Neural cell (in vitro differentiated cells): ENCODE measurements at regions not wholly inside any gene's neighbourhood (a gene's known extent, or its start where the extent isn't known, plus 50 kb on each side); places are given as distances from the start of the nearest gene placed in this dataset.

Experiments used
- H2AFZ ChIP-seq: fragments of 200-600, 300-800 bp; sonication (generic), shearing (Covaris generic); 2 replicates; pipeline ENCODE4 v1.6.0; 2014; ENCODE audit warnings: low read depth, mild to moderate bottlenecking, antibody characterized with exemption, low read length, moderate library complexity
- H3F3A ChIP-seq: fragments of 200-600 bp; shearing (Covaris generic); 2 replicates; pipeline ENCODE4 v1.6.1; 2016; ENCODE audit warnings: mild to moderate bottlenecking, moderate library complexity, mixed read lengths, antibody characterized with exemption, low read length; ENCODE audit not compliant: insufficient read depth, poor library complexity, severe bottlenecking
- H3K27ac ChIP-seq: fragments of 200-600, 300-800 bp; sonication (generic), shearing (Covaris generic); 2 replicates; pipeline ENCODE4 v1.5.1; 2014; ENCODE audit warnings: mild to moderate bottlenecking, low read length, moderate library complexity
- H3K27me3 ChIP-seq: fragments of 300-800, 200-600 bp; sonication (generic), shearing (Covaris generic); 2 replicates; pipeline ENCODE4 v1.6.0; 2014; ENCODE audit warnings: mild to moderate bottlenecking, low read depth, low read length, moderate library complexity; ENCODE audit not compliant: insufficient read depth
- H3K36me3 ChIP-seq: fragments of 300-800, 200-600 bp; sonication (generic), shearing (Covaris generic); 2 replicates; pipeline ENCODE4 v1.5.1; 2014; ENCODE audit warnings: mild to moderate bottlenecking, antibody characterized with exemption, low read length, moderate library complexity; ENCODE audit not compliant: insufficient read depth
- H3K4me2 ChIP-seq: fragments of 300-800, 200-600 bp; sonication (generic), shearing (Covaris generic); 2 replicates; pipeline ENCODE4 v1.6.0; 2014; ENCODE audit warnings: mild to moderate bottlenecking, low read length
- H3K4me3 ChIP-seq: fragments of 300-800, 200-600 bp; sonication (generic), shearing (Covaris generic); 2 replicates; pipeline ENCODE4 v1.5.1; 2014; ENCODE audit warnings: mild to moderate bottlenecking, low read length, moderate library complexity
- H3K79me2 ChIP-seq: fragments of 200-600 bp; shearing (Covaris generic); replicated peaks from 2 replicates; pipeline ENCODE4 v1.6.0; 2014; ENCODE audit warnings: mild to moderate bottlenecking, low read length, moderate library complexity; ENCODE audit not compliant: insufficient read depth
- H3K9ac ChIP-seq: fragments of 300-800, 200-600 bp; sonication (generic), shearing (Covaris generic); 2 replicates; pipeline ENCODE4 v1.6.1; 2016; ENCODE audit warnings: mild to moderate bottlenecking, low read length, mixed read lengths
- H3K9me2 ChIP-seq: fragments of 200-600 bp; shearing (Covaris generic); 2 replicates; pipeline ENCODE4 v1.6.1; 2016; ENCODE audit warnings: mild to moderate bottlenecking, low read length, mixed read lengths; ENCODE audit not compliant: insufficient read depth
- H3K9me3 ChIP-seq: fragments of 200-600, 300-800 bp; sonication (generic), shearing (Covaris generic); 2 replicates; pipeline ENCODE4 v1.6.1; 2016; ENCODE audit warnings: mild to moderate bottlenecking, mixed run types, low read length, moderate library complexity, mixed read lengths
- H4K20me1 ChIP-seq: fragments of 200-600 bp; shearing (Covaris generic); 2 replicates; pipeline ENCODE4 v1.6.1; 2016; ENCODE audit warnings: mild to moderate bottlenecking, mixed run types; ENCODE audit not compliant: insufficient read depth
- CTCF ChIP-seq: fragments of 450-650 bp; IDR thresholded peaks from 2 replicates; pipeline ENCODE4 v1.5.1; 2014; ENCODE audit warnings: antibody characterized with exemption, mild to moderate bottlenecking, moderate library complexity; ENCODE audit not compliant: poor library complexity, severe bottlenecking
- EP300 ChIP-seq: fragments of 450-650 bp; conservative IDR thresholded peaks from 2 replicates; pipeline ENCODE4 v1.6.1; 2014; ENCODE audit warnings: antibody characterized with exemption, mild to moderate bottlenecking, moderate library complexity; ENCODE audit not compliant: poor library complexity, severe bottlenecking
- EZH2 ChIP-seq: fragments of 200-600, 300-800 bp; shearing (Covaris generic), sonication (generic); IDR thresholded peaks from 2 replicates; pipeline ENCODE4 v1.6.1; 2014; ENCODE audit warnings: antibody characterized with exemption, low read length, borderline replicate concordance, mild to moderate bottlenecking; ENCODE audit not compliant: insufficient read depth, poor library complexity, severe bottlenecking
- MXI1 ChIP-seq: fragments of 450-650 bp; conservative IDR thresholded peaks from 2 replicates; pipeline ENCODE4 v1.6.1; 2014; ENCODE audit warnings: antibody characterized with exemption, mild to moderate bottlenecking; ENCODE audit not compliant: poor library complexity, severe bottlenecking
- POLR2AphosphoS5 ChIP-seq: IDR thresholded peaks from 2 replicates; pipeline ENCODE4 v1.6.1; 2012
- RAD21 ChIP-seq: fragments of 450-650 bp; conservative IDR thresholded peaks from 2 replicates; pipeline ENCODE4 v1.6.1; 2014; ENCODE audit warnings: antibody characterized with exemption, mild to moderate bottlenecking, moderate library complexity
- REST ChIP-seq: IDR thresholded peaks from 2 replicates; pipeline ENCODE4 v1.6.1; 2012; ENCODE audit warnings: borderline replicate concordance
- SMC3 ChIP-seq: fragments of 450-650 bp; conservative IDR thresholded peaks from 2 replicates; pipeline ENCODE4 v1.6.1; 2014; ENCODE audit warnings: antibody characterized with exemption, mild to moderate bottlenecking, moderate library complexity; ENCODE audit not compliant: poor library complexity
- TAF1 ChIP-seq: IDR thresholded peaks from 2 replicates; pipeline ENCODE4 v1.6.1; 2012; ENCODE audit warnings: low read depth

- Histone ChIP-seq H3K4me2 (no peak overlapping the region), H3K4me3 (no peak overlapping the region), H3K79me2 (no peaks in the 10 kb centered on the region), H3K9me2 (no peaks in the 10 kb centered on the region), H3K27me3 (no peaks in the 10 kb centered on the region), H3K9me3 (no peaks in the 10 kb centered on the region), H3K27ac (no peak overlapping the region), H4K20me1 (no peaks in the 10 kb centered on the region), H3F3A (no peaks in the 10 kb centered on the region), H3K9ac (no peak overlapping the region), H2AFZ (no peak overlapping the region), H3K36me3 (no peaks in the 10 kb centered on the region)
- TF ChIP-seq EZH2: no peak
- TF ChIP-seq CTCF: no peak
- TF ChIP-seq MXI1: no peak
- no peak for TF ChIP-seq SMC3
- no peak for TF ChIP-seq REST
- no peak for TF ChIP-seq TAF1
- TF ChIP-seq EP300: no peak
- no peak for TF ChIP-seq POLR2AphosphoS5
- no peak for TF ChIP-seq RAD21
Measured at GRCh38 chr14:46574221-46574977, 77.2 kb downstream of the RPL10L start.

- Histone ChIP-seq H3K4me2 (no peak overlapping the region), H3K27me3 (no peaks in the 10 kb centered on the region), H3K9me3 (no peaks in the 10 kb centered on the region), H4K20me1 (no peaks in the 10 kb centered on the region), H3F3A (no peaks in the 10 kb centered on the region), H3K9me2 (no peaks in the 10 kb centered on the region), H3K4me3 (no peak overlapping the region), H3K9ac (no peak overlapping the region), H3K36me3 (no peaks in the 10 kb centered on the region), H3K27ac (no peak overlapping the region), H2AFZ (no peak overlapping the region), H3K79me2 (no peaks in the 10 kb centered on the region)
- TF ChIP-seq SMC3 (no peak), POLR2AphosphoS5 (no peak), RAD21 (no peak), REST (no peak), MXI1 (no peak), EP300 (no peak), EZH2 (no peak), CTCF (no peak), TAF1 (no peak)
Measured at GRCh38 chr14:46573498-46573897, 78.1 kb downstream of the RPL10L start.
